Astrocyte of the spinal cord (primary cell): ENCODE measurements at regions not wholly inside any gene's neighbourhood (a gene's known extent, or its start where the extent isn't known, plus 50 kb on each side); places are given as distances from the start of the nearest gene placed in this dataset.
"Not testable (repeated sequence)": the region's sequence is repeated elsewhere in the genome, so short reads cannot be mapped to it uniquely, and the experiment has no call there.

Source experiments
- DNase-seq: peaks from one replicate; pipeline ENCODE4 v3.0.0; 2011; ENCODE audit warnings: low read depth, low spot score
- H3K4me3 ChIP-seq: 2 replicates; pipeline ENCODE4 v1.5.1; 2011; ENCODE audit warnings: low read depth, mild to moderate bottlenecking, low read length, moderate library complexity
- in situ Hi-C: cut with HindIII; loops from 2 replicates; pipeline ENCODE4 v1.10.0; 2017; ENCODE audit warnings: low sequenced_read_pairs
- TF ChIP-seq, protein P1 (sequence below): IDR thresholded peaks from 2 replicates; pipeline ENCODE4 v1.5.1; 2012; ENCODE audit warnings: low read depth, mild to moderate bottlenecking, low read length, inconsistent platforms

DNA sequence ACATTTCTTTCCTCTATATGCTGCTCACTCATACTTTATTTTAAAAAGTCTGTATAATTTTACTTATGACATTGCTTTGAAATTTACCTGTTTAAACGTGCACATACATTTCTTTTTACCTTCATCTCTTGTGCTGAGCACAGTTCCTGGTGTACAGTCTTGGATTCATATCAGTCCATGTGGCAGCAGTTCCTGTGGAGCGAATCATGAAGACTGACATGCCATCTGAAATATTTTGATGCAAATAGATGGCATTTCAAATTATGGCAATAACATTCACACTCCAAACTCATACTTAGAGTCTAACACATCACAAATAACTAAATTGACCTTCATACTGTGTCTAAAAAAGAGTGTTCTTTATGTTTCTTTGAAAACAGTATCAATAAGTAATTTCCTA is 90.3 kb upstream of the CDH2 start:
- in situ Hi-C loops: no loop called here
- H3K4me3 ChIP-seq: no peak overlapping the region
- TF ChIP-seq, protein P1, sequence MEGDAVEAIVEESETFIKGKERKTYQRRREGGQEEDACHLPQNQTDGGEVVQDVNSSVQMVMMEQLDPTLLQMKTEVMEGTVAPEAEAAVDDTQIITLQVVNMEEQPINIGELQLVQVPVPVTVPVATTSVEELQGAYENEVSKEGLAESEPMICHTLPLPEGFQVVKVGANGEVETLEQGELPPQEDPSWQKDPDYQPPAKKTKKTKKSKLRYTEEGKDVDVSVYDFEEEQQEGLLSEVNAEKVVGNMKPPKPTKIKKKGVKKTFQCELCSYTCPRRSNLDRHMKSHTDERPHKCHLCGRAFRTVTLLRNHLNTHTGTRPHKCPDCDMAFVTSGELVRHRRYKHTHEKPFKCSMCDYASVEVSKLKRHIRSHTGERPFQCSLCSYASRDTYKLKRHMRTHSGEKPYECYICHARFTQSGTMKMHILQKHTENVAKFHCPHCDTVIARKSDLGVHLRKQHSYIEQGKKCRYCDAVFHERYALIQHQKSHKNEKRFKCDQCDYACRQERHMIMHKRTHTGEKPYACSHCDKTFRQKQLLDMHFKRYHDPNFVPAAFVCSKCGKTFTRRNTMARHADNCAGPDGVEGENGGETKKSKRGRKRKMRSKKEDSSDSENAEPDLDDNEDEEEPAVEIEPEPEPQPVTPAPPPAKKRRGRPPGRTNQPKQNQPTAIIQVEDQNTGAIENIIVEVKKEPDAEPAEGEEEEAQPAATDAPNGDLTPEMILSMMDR: no peak
- no peak for DNase-seq

- in situ Hi-C loops: no loop called here
- H3K4me3 ChIP-seq: no peak overlapping the region
- no peak for DNase-seq
- TF ChIP-seq, protein P1: no peak
Observed at GRCh38 chr18:28256166-28256565, 79.2 kb upstream of the CDH2 start.

DNA sequence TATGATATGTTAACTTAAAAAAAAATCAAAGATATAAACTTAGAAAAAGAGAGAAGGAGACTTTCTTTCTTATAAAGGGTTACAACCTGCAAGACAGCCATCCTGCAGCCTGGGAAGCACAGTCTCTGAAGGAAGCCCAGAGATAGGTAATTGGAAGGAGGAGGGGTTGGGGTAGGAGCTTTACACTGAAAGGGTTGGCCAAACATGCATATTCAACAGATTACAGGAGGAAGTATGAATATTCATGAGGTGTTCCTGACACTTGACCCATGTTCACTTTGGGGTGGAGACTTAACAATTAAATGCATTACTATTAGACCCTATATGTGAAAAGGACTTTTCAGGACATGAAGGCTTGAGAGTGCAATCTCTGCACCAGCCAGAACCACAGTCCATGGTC is 71.7 kb upstream of the CDH2 start:
- in situ Hi-C loops: no loop called here

GRCh38 chr18:28240626-28241025 is 63.7 kb upstream of the CDH2 start:
- in situ Hi-C loops, DNase-seq: not testable (repeated sequence)
- peak overlapping the region; percentile 10 for H3K4me3 ChIP-seq

More for the DNA sequence above, 71.7 kb upstream of the CDH2 start:
- DNase-seq: no peak
- H3K4me3 ChIP-seq: no peak overlapping the region
- TF ChIP-seq, protein P1: no peak

- no peak overlapping the region for H3K4me3 ChIP-seq
- DNase-seq: no peak
- in situ Hi-C loops: no loop called here
- TF ChIP-seq, protein P1: no peak
Observed at GRCh38 chr18:28236487-28236886, 59.6 kb upstream of the CDH2 start.
